WI38 (cell line): ENCODE measurements at regions not wholly inside any gene's neighbourhood (a gene's known extent, or its start where the extent isn't known, plus 50 kb on each side); places are given as distances from the start of the nearest gene placed in this dataset.

ENCODE experiments used
- H3K4me3 ChIP-seq: 2 replicates; pipeline ENCODE4 v1.5.1; 2011; ENCODE audit warnings: low read depth, mild to moderate bottlenecking, control low read depth, low read length
- CTCF ChIP-seq: IDR thresholded peaks from 2 replicates; pipeline ENCODE4 v1.5.1; 2012; ENCODE audit warnings: low read depth, mild to moderate bottlenecking, control low read depth, low read length

DNA sequence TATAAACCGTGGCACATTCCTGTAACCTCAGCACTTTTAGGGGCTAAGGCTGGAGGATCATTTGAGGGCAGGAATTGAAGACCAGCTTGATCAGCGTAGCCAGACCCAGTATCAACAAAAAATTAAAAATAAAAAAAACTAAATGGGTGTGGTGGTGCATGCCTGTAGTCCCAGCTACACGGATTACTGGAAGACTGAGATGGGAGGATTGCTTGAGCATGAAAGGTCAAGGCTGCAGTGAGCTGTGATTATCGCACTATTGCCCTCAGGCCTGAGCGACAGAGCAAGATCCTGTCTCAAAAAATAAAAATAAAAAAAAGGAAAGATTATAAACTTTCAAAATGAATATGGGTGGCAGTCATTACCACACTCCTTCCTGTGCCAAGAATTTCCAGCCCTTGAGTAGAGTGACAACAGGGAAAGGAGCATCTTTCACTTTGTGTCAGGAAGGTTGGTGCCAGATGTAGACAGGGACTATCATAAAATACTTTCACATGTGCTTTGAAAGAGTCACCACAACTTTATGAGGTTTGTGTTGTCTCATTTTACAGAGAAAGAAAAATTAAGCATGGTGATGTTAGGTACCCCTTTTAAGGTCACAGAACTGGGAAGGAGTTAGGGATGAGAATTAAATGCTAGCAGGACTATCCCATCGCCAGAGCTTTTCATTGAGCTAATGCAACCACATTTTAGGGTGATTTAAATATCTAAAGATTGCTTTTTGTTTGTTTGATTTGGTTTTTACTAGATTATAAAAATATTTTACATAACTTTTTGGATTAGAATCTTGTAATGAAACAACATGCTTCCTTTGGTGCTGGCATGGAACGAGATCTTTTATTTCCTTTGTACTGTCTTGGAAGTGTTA is 1617.4 kb upstream of the ACVR2A start:
- H3K4me3 ChIP-seq = no peak overlapping the region
- TF ChIP-seq CTCF = no peak

DNA sequence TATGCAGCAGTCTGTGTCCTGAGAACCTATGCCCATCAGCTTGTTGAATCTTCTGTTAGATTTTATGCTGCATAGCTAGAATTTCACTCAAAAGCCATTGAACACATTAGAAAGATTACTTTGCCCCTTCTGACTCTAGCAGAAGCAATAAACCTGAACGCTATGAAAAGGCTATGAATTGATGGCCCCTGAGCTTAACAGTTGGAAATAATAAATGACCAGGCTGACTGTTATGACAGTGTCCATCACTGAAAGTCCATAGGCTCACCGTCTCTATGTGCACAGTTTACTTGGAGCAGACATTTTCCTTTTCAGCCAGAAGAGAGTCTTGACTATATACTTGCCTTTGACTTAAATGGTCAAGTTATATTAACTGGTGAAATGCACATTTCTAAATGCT is 1618.8 kb upstream of the ACVR2A start:
- no peak overlapping the region for H3K4me3 ChIP-seq
- no peak for TF ChIP-seq CTCF

GRCh38 chr2:146221826-146222225 is 1623.0 kb upstream of the ACVR2A start:
- no peak for TF ChIP-seq CTCF

GRCh38 chr2:146220957-146221356 is 1623.9 kb upstream of the ACVR2A start:
- TF ChIP-seq CTCF = no peak
- no peak overlapping the region for H3K4me3 ChIP-seq

More at GRCh38 chr2:146221826-146222225, 1623.0 kb upstream of the ACVR2A start:
- no peak overlapping the region for H3K4me3 ChIP-seq

- no peak overlapping the region for H3K4me3 ChIP-seq
- TF ChIP-seq CTCF = no peak
Measured at GRCh38 chr2:146214394-146214929, 1630.4 kb upstream of the ACVR2A start.

- TF ChIP-seq CTCF = no peak
- no peak overlapping the region for H3K4me3 ChIP-seq
Measured at GRCh38 chr2:146213674-146214073, 1631.2 kb upstream of the ACVR2A start.

DNA sequence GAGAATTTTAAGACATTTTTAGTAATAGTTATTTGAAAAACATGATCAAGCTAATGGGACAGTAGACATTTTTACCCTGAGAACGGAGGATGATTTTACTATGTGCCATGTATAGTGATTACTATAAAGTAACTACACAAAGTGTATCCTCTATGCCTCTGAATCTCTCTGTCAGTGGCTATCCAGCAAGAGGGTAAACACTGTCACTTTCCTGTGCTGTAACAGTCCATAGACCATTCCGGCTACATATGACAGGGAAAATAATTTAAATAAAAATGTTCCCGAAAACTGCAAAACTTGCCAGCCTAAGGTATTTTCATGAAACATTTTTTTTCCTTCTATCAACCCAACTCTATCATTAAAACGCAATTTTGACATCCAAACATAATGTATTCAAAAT is 1632.2 kb upstream of the ACVR2A start:
- no peak for TF ChIP-seq CTCF
- no peak overlapping the region for H3K4me3 ChIP-seq
